ENCODE measurements at regions not wholly inside any gene's neighbourhood (a gene's known extent, or its start where the extent isn't known, plus 50 kb on each side); places are given as distances from the start of the nearest gene placed in this dataset.

DNA sequence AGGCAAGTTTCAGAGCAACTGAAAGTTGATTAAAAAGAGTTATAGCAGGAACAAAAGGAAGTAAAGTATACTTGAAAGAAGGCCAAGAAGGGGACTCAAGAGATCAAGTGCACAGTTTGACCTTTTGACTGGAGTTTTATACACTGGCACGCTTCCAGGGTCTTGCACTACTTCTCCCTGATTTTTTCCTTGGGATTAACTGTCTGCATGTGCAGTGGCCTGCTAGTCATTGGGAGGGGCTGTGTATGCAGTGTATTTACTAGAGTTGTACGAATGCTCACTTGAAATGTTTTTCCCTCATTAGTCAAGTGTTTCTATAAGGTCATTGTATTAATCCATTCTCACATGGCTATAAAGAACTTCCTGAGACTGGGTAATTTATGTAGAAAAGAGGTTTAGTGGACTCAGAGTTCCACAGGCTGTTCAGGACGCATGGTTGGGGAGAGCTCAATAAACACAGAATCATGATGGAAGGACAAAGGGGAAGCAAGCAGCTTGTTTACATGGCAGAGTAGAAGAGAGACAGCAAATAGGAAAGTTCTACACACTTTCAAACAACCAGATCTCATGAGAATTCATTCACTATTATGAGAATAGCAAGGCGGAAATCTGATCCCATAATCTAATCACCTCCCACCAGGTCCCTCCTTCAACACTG lies 571.8 kb downstream of the ZPLD1 start:
- TF ChIP-seq EP300 (conservative IDR thresholded peaks at IDR 0.05; ENCODE audit: poor library complexity, severe bottlenecking) (no peak), POLR2AphosphoS5 (IDR thresholded peaks at IDR 0.05) (no peak), RAD21 (conservative IDR thresholded peaks at IDR 0.05) (no peak), EZH2 (IDR thresholded peaks at IDR 0.05; ENCODE audit: borderline replicate concordance, insufficient read depth, low read length, poor library complexity, severe bottlenecking) (no peak)
- TF ChIP-seq, protein P1, sequence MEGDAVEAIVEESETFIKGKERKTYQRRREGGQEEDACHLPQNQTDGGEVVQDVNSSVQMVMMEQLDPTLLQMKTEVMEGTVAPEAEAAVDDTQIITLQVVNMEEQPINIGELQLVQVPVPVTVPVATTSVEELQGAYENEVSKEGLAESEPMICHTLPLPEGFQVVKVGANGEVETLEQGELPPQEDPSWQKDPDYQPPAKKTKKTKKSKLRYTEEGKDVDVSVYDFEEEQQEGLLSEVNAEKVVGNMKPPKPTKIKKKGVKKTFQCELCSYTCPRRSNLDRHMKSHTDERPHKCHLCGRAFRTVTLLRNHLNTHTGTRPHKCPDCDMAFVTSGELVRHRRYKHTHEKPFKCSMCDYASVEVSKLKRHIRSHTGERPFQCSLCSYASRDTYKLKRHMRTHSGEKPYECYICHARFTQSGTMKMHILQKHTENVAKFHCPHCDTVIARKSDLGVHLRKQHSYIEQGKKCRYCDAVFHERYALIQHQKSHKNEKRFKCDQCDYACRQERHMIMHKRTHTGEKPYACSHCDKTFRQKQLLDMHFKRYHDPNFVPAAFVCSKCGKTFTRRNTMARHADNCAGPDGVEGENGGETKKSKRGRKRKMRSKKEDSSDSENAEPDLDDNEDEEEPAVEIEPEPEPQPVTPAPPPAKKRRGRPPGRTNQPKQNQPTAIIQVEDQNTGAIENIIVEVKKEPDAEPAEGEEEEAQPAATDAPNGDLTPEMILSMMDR (IDR thresholded peaks at IDR 0.05; ENCODE audit: poor library complexity, severe bottlenecking), result no peak
